Spleen (tissue), 11 donors: ENCODE measurements at regions not wholly inside any gene's neighbourhood (a gene's known extent, or its start where the extent isn't known, plus 50 kb on each side); places are given as distances from the start of the nearest gene placed in this dataset.
A peak's percentile ranks its signal among the peaks of the same experiment; 100 is the strongest.

ENCODE experiments used
- DNase-seq: peaks from one replicate; pipeline ENCODE4 v3.0.0-alpha.2; 2020
- H3K27ac ChIP-seq, 8 donors: fragments of 200-600 bp; sonication (generic) in 7 of 8; 1 replicate in 4 of 8; 2 replicates in 4 of 8; pipeline versions ENCODE4 v1.5.0 to v1.8.0; 2016 to 2021; ENCODE audit warnings: inconsistent platforms in 4 of 8, mild to moderate bottlenecking in 4 of 8, moderate library complexity in 1 of 8
- H3K27me3 ChIP-seq, 7 donors: fragments of 200-600 bp; sonication (generic) in 6 of 7; replicated peaks in 1 of 7; 1 replicate in 4 of 7; 2 replicates in 3 of 7; pipeline versions ENCODE4 v1.5.0 to v1.8.0; 2016 to 2021; ENCODE audit warnings: inconsistent platforms in 3 of 7, mild to moderate bottlenecking in 1 of 7
- H3K36me3 ChIP-seq, 6 donors: fragments of 200-600 bp; sonication (generic) in 5 of 6; 1 replicate in 4 of 6; 2 replicates in 2 of 6; pipeline versions ENCODE4 v1.5.0 to v1.8.0; 2016 to 2021; ENCODE audit warnings: inconsistent platforms in 2 of 6
- H3K4me1 ChIP-seq, 6 donors: fragments of 200-600 bp; sonication (generic) in 5 of 6; 1 replicate in 3 of 6; 2 replicates in 3 of 6; pipeline versions ENCODE4 v1.5.0 to v1.8.0; 2016 to 2021; ENCODE audit warnings: inconsistent platforms in 3 of 6
- H3K4me3 ChIP-seq, 8 donors: fragments of 200-600 bp; sonication (generic) in 7 of 8; 1 replicate in 4 of 8; 2 replicates in 4 of 8; pipeline versions ENCODE4 v1.5.0 to v1.8.0; 2016 to 2021; ENCODE audit warnings: inconsistent platforms in 4 of 8, mild to moderate bottlenecking in 4 of 8, moderate library complexity in 2 of 8
- H3K9me3 ChIP-seq, 8 donors: fragments of 200-600 bp; sonication (generic) in 7 of 8; 1 replicate in 4 of 8; 2 replicates in 4 of 8; pipeline versions ENCODE4 v1.5.0 to v1.8.0; 2016 to 2021; ENCODE audit warnings: inconsistent platforms in 4 of 8
- CTCF ChIP-seq, 11 experiments: fragments of 200-600 bp in 7 of 11; fragments of 450-650 bp in 4 of 11; sonication (generic) in 4 of 11; IDR thresholded peaks in 8 of 11; conservative IDR thresholded peaks in 3 of 11; 1 replicate in 7 of 11; 2 replicates in 4 of 11; pipeline versions ENCODE4 v1.4.0 to v1.8.0; 2016 to 2021; ENCODE audit warnings: antibody characterized with exemption in 11 of 11, inconsistent platforms in 4 of 11, mild to moderate bottlenecking in 1 of 11
- POLR2A ChIP-seq, 3 donors: fragments of 450-650 bp; IDR thresholded peaks; one replicate each; pipeline ENCODE4 v1.5.1; 2017; ENCODE audit warnings: antibody characterized with exemption in 3 of 3, mild to moderate bottlenecking in 1 of 3
- POLR2AphosphoS5 ChIP-seq, 3 donors: sonication (generic); formaldehyde crosslinking; IDR thresholded peaks; one replicate each; pipeline ENCODE4 v1.5.1; 2017; ENCODE audit warnings: antibody characterized with exemption in 3 of 3
- WGBS, 5 donors: extraction: QIAGEN DNeasy Blood & Tissue Kit in 3 of 5; methylation state at CpG; one replicate each; pipeline versions ENCODE4 v1.1.5 to v1.1.7; 2013 to 2018; 5-methylcytosine and 5-hydroxymethylcytosine counted together
- intact Hi-C: fragments of 100-400 bp; cut with DNase I; formaldehyde crosslinking; loops from one replicate; pipeline ENCODE4 v1.15.0; 2023; ENCODE audit warnings: low total_unique reads
- donor health status: healthy with polysubstance abuse.
- donor health status: DM: no; HTN: no; CAD: no; lungs with moderate emphysema.
- donor health status: DM: no; HTN: no; CAD: no.
- donor health status: Bipolar disorder and iron deficiency.
- donor health status: healthy.
- donor health status: DM: no; HTN: no; CAD: no.
- donor health status: DM: yes; HTN: yes; CAD: no.

- TF ChIP-seq POLR2AphosphoS5 (IDR thresholded peaks at IDR 0.05) (no peak), CTCF (IDR thresholded peaks at IDR 0.05 in 8 of 11, conservative IDR thresholded peaks at IDR 0.05 in 3 of 11) (no peak), POLR2A (IDR thresholded peaks at IDR 0.05) (no peak)
- DNase-seq = no peak
- intact Hi-C loops = no loop called here
- peaks cover 0 to 8% (median 2%) of the 10 kb centered on the region in 6 donors for H3K4me1 ChIP-seq
- no peaks in the 10 kb centered on the region for H3K36me3 ChIP-seq
- no peak overlapping the region for H3K27ac ChIP-seq
- H3K4me3 ChIP-seq = no peak overlapping the region
- H3K9me3 ChIP-seq = no peaks in the 10 kb centered on the region
- WGBS, 5 donors = 70 to 83% (median 71%) methylated on average over 3 of the region's 3 CpGs
- H3K27me3 ChIP-seq = no peaks in the 10 kb centered on the region
These were observed 490.8 kb downstream of the TNS3 start for GRCh38 chr7:47091141-47091540.

DNA sequence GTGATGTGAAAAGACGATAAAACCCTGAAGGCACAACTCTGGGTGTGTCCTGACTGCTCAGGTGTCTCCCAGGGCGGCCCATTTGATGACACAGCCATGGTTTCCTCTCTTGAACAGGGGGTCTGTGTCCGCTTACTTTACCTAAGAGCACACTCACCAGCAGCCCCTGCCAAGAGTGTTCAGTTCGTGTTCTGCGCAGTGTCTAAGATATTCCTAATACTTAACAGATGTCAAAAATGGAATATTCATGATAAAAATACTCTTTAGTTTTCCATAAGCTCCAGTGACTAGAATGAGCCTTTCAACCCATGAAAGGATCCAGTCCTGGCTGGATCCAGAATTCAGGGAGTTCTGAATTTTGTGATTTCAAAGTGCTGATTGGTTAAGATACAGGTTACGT, 492.4 kb downstream of the TNS3 start:
- DNase-seq = no peak
- TF ChIP-seq POLR2A (IDR thresholded peaks at IDR 0.05) = no peak
- TF ChIP-seq CTCF (IDR thresholded peaks at IDR 0.05 in 8 of 11, conservative IDR thresholded peaks at IDR 0.05 in 3 of 11) = no peak
- TF ChIP-seq POLR2AphosphoS5 (IDR thresholded peaks at IDR 0.05) = no peak
- H3K27me3 ChIP-seq = no peaks in the 10 kb centered on the region
- H3K4me3 ChIP-seq = no peak overlapping the region
- no peaks in the 10 kb centered on the region for H3K36me3 ChIP-seq
- intact Hi-C loops = loop anchor here (5.0 kb wide), 1 partner anchor 1167 kb away; the partner anchor contains the start of gene IGFBP3
- H3K4me1 ChIP-seq = peaks cover 0 to 8% (median 2%) of the 10 kb centered on the region in 6 donors
- WGBS, 5 donors = 73 to 89% (median 81%) methylated on average over 6 of the region's 6 CpGs
- no peak overlapping the region for H3K27ac ChIP-seq
- H3K9me3 ChIP-seq = no peaks in the 10 kb centered on the region

DNA sequence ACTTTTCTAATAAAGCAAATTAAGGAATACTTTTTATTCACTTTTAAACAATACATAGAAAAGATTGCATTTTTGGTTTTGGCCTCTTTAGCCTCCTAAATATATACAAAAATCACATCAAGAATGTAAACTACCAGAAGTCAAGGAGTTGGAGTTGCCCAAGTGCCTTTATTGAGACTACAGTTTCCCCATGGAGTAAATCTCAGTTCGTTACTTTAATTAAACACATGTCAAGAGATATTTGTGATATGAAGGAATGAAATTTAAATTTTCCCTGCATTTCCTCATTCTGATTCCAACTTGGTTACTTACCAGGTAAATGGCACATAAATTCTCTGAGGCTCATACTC, 492.9 kb downstream of the TNS3 start:
- no peak for DNase-seq
- Histone ChIP-seq H3K4me1 (peaks cover 0 to 8% (median 2%) of the 10 kb centered on the region in 6 donors), H3K36me3 (no peaks in the 10 kb centered on the region), H3K4me3 (no peak overlapping the region), H3K9me3 (no peaks in the 10 kb centered on the region), H3K27ac (no peak overlapping the region), H3K27me3 (no peaks in the 10 kb centered on the region)
- TF ChIP-seq POLR2A (IDR thresholded peaks at IDR 0.05) = no peak
- no peak for TF ChIP-seq POLR2AphosphoS5 (IDR thresholded peaks at IDR 0.05)
- peak in 2 of 11 experiments; percentile 34 to 50 for TF ChIP-seq CTCF (IDR thresholded peaks at IDR 0.05 in 8 of 11, conservative IDR thresholded peaks at IDR 0.05 in 3 of 11)
- 26 to 36% (median 29%) methylated on average over 1 of the region's 1 CpG for WGBS, 5 donors
- intact Hi-C loops = loop anchor here (5.0 kb wide), 1 partner anchor 1167 kb away; the partner anchor contains the start of gene IGFBP3

- Histone ChIP-seq H3K27me3 (no peaks in the 10 kb centered on the region), H3K9me3 (no peaks in the 10 kb centered on the region), H3K27ac (peak overlapping the region in 2 of 8 donors; percentile 32 to 40), H3K36me3 (no peaks in the 10 kb centered on the region), H3K4me3 (no peak overlapping the region), H3K4me1 (peaks cover 0 to 8% (median 2%) of the 10 kb centered on the region in 6 donors)
- intact Hi-C loops = loop anchor here (5.0 kb wide), 1 partner anchor 1166 kb away; the partner anchor contains the start of gene IGFBP3
- DNase-seq = no peak
- peak; percentile 16 to 82 (median 72) for TF ChIP-seq CTCF (IDR thresholded peaks at IDR 0.05 in 8 of 11, conservative IDR thresholded peaks at IDR 0.05 in 3 of 11)
- no peak for TF ChIP-seq POLR2A (IDR thresholded peaks at IDR 0.05)
- 36 to 44% (median 39%) methylated on average over 13 to 14 of the region's 14 CpGs for WGBS, 5 donors
These were observed 493.4 kb downstream of the TNS3 start for GRCh38 chr7:47088329-47089067.
